Lower lobe of right lung (tissue), 2 donors: ENCODE measurements at regions not wholly inside any gene's neighbourhood (a gene's known extent, or its start where the extent isn't known, plus 50 kb on each side); places are given as distances from the start of the nearest gene placed in this dataset.
A peak's percentile ranks its signal among the peaks of the same experiment; 100 is the strongest.

Experiments
- ATAC-seq, 2 donors: fragments of 200-7000 bp; cut with Tn5 transposase; one replicate each; pipeline ENCODE4 v1.9.1; 2020 to 2022; ENCODE audit warnings: mild to moderate bottlenecking in 2 of 2, moderate library complexity in 2 of 2
- DNase-seq: peaks from one replicate; pipeline ENCODE4 v3.0.0-alpha.2; 2020
- H3K27ac ChIP-seq: fragments of 200-600 bp; one replicate; pipeline ENCODE4 v1.8.0; 2022
- H3K27me3 ChIP-seq: fragments of 200-600 bp; one replicate; pipeline ENCODE4 v1.8.0; 2022; ENCODE audit warnings: low read depth
- H3K36me3 ChIP-seq: fragments of 200-600 bp; one replicate; pipeline ENCODE4 v1.8.0; 2022; ENCODE audit warnings: mild to moderate bottlenecking
- H3K4me1 ChIP-seq: fragments of 200-600 bp; one replicate; pipeline ENCODE4 v1.8.0; 2022
- H3K4me3 ChIP-seq: fragments of 200-600 bp; one replicate; pipeline ENCODE4 v1.8.0; 2022; ENCODE audit warnings: mild to moderate bottlenecking
- H3K9me3 ChIP-seq: fragments of 200-600 bp; one replicate; pipeline ENCODE4 v1.8.0; 2022
- CTCF ChIP-seq: fragments of 200-600 bp; IDR thresholded peaks from one replicate; pipeline ENCODE4 v1.8.0; 2022; ENCODE audit warnings: antibody characterized with exemption, mild to moderate bottlenecking
- intact Hi-C: fragments of 100-400 bp; cut with DNase I; formaldehyde crosslinking; loops from one replicate; pipeline ENCODE4 v1.11.0; 2022
- donor health status: DM: no; HTN: yes; CAD: no; lungs with severe emphysema.

GRCh38 chr1:10898921-10899320 is 102.5 kb upstream of the CASZ1 start:
- Histone ChIP-seq H3K9me3 (no peaks in the 10 kb centered on the region), H3K4me3 (no peak overlapping the region), H3K27me3 (peaks cover 6% of the 10 kb centered on the region), H3K27ac (no peak overlapping the region), H3K4me1 (peaks cover 3% of the 10 kb centered on the region), H3K36me3 (no peaks in the 10 kb centered on the region)
- intact Hi-C loops = no loop called here
- no peak for ATAC-seq
- no peak for TF ChIP-seq CTCF
- no peak for DNase-seq

GRCh38 chr1:10899490-10900250 is 103.2 kb upstream of the CASZ1 start:
- Histone ChIP-seq H3K36me3 (no peaks in the 10 kb centered on the region), H3K27ac (no peak overlapping the region), H3K4me1 (peaks cover 10% of the 10 kb centered on the region), H3K9me3 (no peaks in the 10 kb centered on the region), H3K27me3 (peaks cover 6% of the 10 kb centered on the region), H3K4me3 (no peak overlapping the region)
- no peak for ATAC-seq
- TF ChIP-seq CTCF = no peak
- DNase-seq = no peak
- intact Hi-C loops = no loop called here

- peaks cover 6% of the 10 kb centered on the region for H3K27me3 ChIP-seq
- no peak overlapping the region for H3K4me3 ChIP-seq
- no peak overlapping the region for H3K27ac ChIP-seq
- intact Hi-C loops = no loop called here
- H3K9me3 ChIP-seq = no peaks in the 10 kb centered on the region
- DNase-seq (no peak), ATAC-seq (peak in 1 of 2 donors; percentile 3)
- TF ChIP-seq CTCF = no peak
- H3K36me3 ChIP-seq = no peaks in the 10 kb centered on the region
- peaks cover 15% of the 10 kb centered on the region for H3K4me1 ChIP-seq
Observed at GRCh38 chr1:10900251-10900651, 103.8 kb upstream of the CASZ1 start.

- DNase-seq (no peak), ATAC-seq (peak; percentile 74 to 78)
- Histone ChIP-seq H3K4me3 (peak overlapping the region; percentile 29), H3K27ac (peak overlapping the region; percentile 44), H3K4me1 (peaks cover 19% of the 10 kb centered on the region), H3K36me3 (no peaks in the 10 kb centered on the region), H3K27me3 (peaks cover 6% of the 10 kb centered on the region), H3K9me3 (no peaks in the 10 kb centered on the region)
- TF ChIP-seq CTCF = no peak
- intact Hi-C loops = no loop called here
Observed at GRCh38 chr1:10900691-10901090, 104.2 kb upstream of the CASZ1 start.

GRCh38 chr1:10901091-10901890 is 104.8 kb upstream of the CASZ1 start:
- Histone ChIP-seq H3K27me3 (peaks cover 6% of the 10 kb centered on the region), H3K27ac (peak overlapping the region; percentile 44), H3K4me3 (peak overlapping the region; percentile 29), H3K9me3 (no peaks in the 10 kb centered on the region), H3K36me3 (no peaks in the 10 kb centered on the region), H3K4me1 (peaks cover 19% of the 10 kb centered on the region)
- ATAC-seq (peak; percentile 75 to 79), DNase-seq (peak; percentile 75)
- TF ChIP-seq CTCF = no peak
- intact Hi-C loops = no loop called here
